Vagina (tissue), 2 donors: ENCODE measurements at regions not wholly inside any gene's neighbourhood (a gene's known extent, or its start where the extent isn't known, plus 50 kb on each side); places are given as distances from the start of the nearest gene placed in this dataset.

Experiments
- CTCF ChIP-seq, 3 experiments: fragments of 450-650 bp in 2 of 3; fragments of 200-600 bp in 1 of 3; sonication (generic) in 1 of 3; IDR thresholded peaks; one replicate each; pipeline ENCODE4 v1.5.1; 2017 to 2019; ENCODE audit warnings: antibody characterized with exemption in 3 of 3, mild to moderate bottlenecking in 2 of 3, moderate library complexity in 2 of 3
- POLR2A ChIP-seq, 2 donors: fragments of 450-650 bp; IDR thresholded peaks; one replicate each; pipeline ENCODE4 v1.6.1; 2017; ENCODE audit warnings: antibody characterized with exemption in 2 of 2, mild to moderate bottlenecking in 2 of 2, moderate library complexity in 2 of 2
- POLR2AphosphoS5 ChIP-seq, 2 donors: sonication (generic); formaldehyde crosslinking; IDR thresholded peaks; one replicate each; pipeline ENCODE4 v1.9.0; 2017; ENCODE audit warnings: antibody characterized with exemption in 2 of 2, mild to moderate bottlenecking in 2 of 2, low read depth in 1 of 2; ENCODE audit not compliant: insufficient read depth in 1 of 2

GRCh38 chr1:187568067-187568466 lies 739.3 kb downstream of the PLA2G4A start:
- TF ChIP-seq CTCF (IDR thresholded peaks at IDR 0.05) (no peak), POLR2A (IDR thresholded peaks at IDR 0.05) (no peak), POLR2AphosphoS5 (IDR thresholded peaks at IDR 0.05; ENCODE audit: insufficient read depth in 1 of 2, low read depth in 1 of 2) (no peak)
